ENCODE measurements at regions not wholly inside any gene's neighbourhood (a gene's known extent, or its start where the extent isn't known, plus 50 kb on each side); places are given as distances from the start of the nearest gene placed in this dataset.

- TF ChIP-seq CTCF (IDR thresholded peaks at IDR 0.05) (no peak), POLR2AphosphoS5 (IDR thresholded peaks at IDR 0.05) (no peak), POLR2A (IDR thresholded peaks at IDR 0.05) (no peak)
Observed at GRCh38 chr2:2834516-2835254, 503.6 kb upstream of the MYT1L start.
